ENCODE measurements at regions not wholly inside any gene's neighbourhood (a gene's known extent, or its start where the extent isn't known, plus 50 kb on each side); places are given as distances from the start of the nearest gene placed in this dataset.

DNA sequence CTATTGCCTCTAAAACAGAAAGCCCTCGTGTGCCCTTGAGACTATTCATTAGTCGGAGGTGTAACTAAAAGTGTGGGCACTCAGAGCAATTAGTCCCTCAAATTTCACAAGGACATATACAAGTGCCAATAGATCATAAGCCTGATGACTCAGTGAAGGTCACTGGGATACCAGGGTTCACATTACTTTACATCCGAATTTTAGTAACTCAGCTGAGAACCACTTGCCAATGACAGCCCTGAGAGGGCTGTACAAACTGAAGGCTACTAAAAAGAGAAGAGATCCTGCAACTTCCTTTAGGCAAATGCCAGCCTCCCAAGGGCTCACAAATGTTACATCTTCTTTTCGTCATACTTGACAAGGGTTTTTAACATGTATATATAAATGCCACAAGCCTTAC lies 369.6 kb downstream of the TENT5A start:
- TF ChIP-seq, protein P1, sequence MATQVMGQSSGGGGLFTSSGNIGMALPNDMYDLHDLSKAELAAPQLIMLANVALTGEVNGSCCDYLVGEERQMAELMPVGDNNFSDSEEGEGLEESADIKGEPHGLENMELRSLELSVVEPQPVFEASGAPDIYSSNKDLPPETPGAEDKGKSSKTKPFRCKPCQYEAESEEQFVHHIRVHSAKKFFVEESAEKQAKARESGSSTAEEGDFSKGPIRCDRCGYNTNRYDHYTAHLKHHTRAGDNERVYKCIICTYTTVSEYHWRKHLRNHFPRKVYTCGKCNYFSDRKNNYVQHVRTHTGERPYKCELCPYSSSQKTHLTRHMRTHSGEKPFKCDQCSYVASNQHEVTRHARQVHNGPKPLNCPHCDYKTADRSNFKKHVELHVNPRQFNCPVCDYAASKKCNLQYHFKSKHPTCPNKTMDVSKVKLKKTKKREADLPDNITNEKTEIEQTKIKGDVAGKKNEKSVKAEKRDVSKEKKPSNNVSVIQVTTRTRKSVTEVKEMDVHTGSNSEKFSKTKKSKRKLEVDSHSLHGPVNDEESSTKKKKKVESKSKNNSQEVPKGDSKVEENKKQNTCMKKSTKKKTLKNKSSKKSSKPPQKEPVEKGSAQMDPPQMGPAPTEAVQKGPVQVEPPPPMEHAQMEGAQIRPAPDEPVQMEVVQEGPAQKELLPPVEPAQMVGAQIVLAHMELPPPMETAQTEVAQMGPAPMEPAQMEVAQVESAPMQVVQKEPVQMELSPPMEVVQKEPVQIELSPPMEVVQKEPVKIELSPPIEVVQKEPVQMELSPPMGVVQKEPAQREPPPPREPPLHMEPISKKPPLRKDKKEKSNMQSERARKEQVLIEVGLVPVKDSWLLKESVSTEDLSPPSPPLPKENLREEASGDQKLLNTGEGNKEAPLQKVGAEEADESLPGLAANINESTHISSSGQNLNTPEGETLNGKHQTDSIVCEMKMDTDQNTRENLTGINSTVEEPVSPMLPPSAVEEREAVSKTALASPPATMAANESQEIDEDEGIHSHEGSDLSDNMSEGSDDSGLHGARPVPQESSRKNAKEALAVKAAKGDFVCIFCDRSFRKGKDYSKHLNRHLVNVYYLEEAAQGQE (IDR thresholded peaks at IDR 0.05; ENCODE audit: insufficient read depth in 1 of 2, low read depth in 2 of 2, low read length in 2 of 2), result no peak
- TF ChIP-seq TAF1 (IDR thresholded peaks at IDR 0.05; ENCODE audit: borderline replicate concordance, insufficient read depth, low read length) (no peak), POLR2AphosphoS5 (IDR thresholded peaks at IDR 0.05; ENCODE audit: low read depth, low read length) (no peak), SIN3A (IDR thresholded peaks at IDR 0.05; ENCODE audit: borderline replicate concordance, insufficient read depth, low read length) (no peak), FOXP2 (optimal IDR thresholded peaks at IDR 0.05; ENCODE audit: borderline replicate concordance, extremely low read depth, extremely low read length, insufficient read depth) (no peak)

Measured in PFSK-1 (cell line).